A673 (cell line): ENCODE measurements at regions not wholly inside any gene's neighbourhood (a gene's known extent, or its start where the extent isn't known, plus 50 kb on each side); places are given as distances from the start of the nearest gene placed in this dataset.

Experiments
- CTCF ChIP-seq: fragments of 300-800, 200-600 bp; sonication (generic); conservative IDR thresholded peaks from 2 replicates; pipeline ENCODE4 v1.5.1; 2017; ENCODE audit warnings: low read depth, mild to moderate bottlenecking, antibody characterized with exemption, low read length, moderate library complexity, mixed read lengths
- EZH2 ChIP-seq: fragments of 200-600 bp; sonication (generic); IDR thresholded peaks from 2 replicates; pipeline ENCODE4 v1.6.1; 2017; ENCODE audit warnings: borderline replicate concordance, low read depth, mild to moderate bottlenecking, mixed read lengths, antibody characterized with exemption, low read length; ENCODE audit not compliant: poor library complexity, severe bottlenecking

GRCh38 chrX:81367291-81367690 is 165.4 kb downstream of the SH3BGRL start:
- TF ChIP-seq CTCF, result no peak
- TF ChIP-seq EZH2, result no peak
